CD4-positive, alpha-beta T cell treated with Interferon alpha-2 for 1 hour (primary cell): ENCODE measurements at regions not wholly inside any gene's neighbourhood (a gene's known extent, or its start where the extent isn't known, plus 50 kb on each side); places are given as distances from the start of the nearest gene placed in this dataset.
A peak's percentile ranks its signal among the peaks of the same experiment; 100 is the strongest.
"Not testable (repeated sequence)": the region's sequence is repeated elsewhere in the genome, so short reads cannot be mapped to it uniquely, and the experiment has no call there.

Experiments used
- DNase-seq, 2 donors: peaks; one replicate each; pipeline ENCODE4 v3.0.0-alpha.2; 2020 to 2022

- DNase-seq, result not testable (repeated sequence)
Measured at GRCh38 chr21:38997843-38998175, 185.4 kb downstream of the PSMG1 start.

DNA sequence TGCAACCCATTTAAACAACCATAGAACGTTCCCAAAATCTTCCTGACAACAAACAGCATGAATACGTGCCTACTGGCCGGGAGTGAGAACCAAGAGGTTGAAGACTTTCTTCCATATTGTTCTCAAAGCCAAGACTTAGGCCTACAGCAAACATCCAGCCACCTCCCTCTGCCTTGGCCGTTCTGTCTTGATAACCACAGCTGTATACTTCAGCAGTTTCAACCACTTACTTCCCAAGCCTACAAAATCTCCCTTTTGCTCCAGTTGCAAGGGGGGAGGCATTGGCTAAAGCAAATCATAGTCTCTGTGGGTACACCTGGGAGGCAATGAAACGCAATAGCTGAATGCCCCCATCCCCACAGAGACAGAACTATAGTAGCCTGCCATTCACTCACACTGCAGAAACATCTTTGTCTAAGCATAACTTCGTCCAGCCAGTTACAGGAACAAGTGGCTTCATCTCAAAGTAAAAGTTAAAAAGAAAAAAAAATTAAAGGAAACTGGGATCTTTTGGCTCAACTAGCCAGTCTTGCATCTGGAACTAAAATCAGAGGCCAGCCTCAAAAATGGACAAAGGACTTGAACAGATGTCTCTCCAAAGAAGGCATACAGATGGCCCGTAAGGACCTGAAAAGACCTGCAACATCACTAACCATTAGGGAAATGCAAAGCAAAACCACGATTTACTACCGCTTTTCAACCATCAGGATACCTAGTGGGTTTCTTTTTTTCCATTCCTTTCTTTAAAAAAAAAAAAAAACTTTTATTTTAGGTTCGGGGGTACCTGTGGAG is 186.0 kb downstream of the PSMG1 start:
- DNase-seq, result no peak

GRCh38 chr21:38996355-38996754 is 186.9 kb downstream of the PSMG1 start:
- DNase-seq, result no peak

DNA sequence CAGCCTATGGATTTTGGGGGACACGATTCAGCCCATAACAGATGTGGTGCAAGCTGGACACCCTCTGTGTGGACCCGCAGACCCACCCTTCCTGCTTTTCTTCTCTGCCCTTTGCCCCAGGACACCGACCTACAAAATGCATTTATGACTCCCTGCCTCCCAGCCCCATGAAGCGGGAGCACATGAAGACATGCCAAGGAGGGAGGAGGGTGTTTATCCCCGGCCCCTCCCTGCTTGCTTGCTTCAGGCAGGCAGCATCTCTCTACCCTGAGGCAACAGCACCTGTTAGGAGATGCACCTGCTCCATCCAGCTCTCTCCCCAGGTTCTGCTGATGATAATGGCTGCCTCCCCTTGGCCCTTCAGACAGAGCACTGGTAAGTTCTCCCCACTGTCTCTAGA is 187.5 kb downstream of the PSMG1 start:
- DNase-seq, result no peak

GRCh38 chr21:38995071-38995669 is 188.1 kb downstream of the PSMG1 start:
- DNase-seq, result no peak

DNA sequence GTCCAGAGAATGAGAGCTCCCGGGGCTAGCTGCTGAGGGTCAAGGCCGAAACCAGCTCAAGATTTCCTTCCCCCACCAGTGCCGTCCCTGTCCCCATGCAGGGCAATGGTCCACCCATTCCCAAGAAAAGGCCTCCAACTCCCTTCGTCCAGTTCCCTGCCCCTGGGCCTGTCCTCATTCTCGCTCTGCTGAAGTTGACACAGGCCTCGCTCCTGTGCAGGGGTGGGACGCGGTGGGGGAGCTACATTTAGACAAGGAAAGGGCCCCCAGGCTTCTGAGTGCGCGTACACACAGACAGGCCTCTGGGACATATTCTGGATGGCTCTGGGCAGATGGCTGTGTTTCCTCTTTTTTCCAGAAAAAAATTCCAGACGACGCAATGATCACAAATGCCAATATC is 188.3 kb downstream of the ETS2 start:
- DNase-seq, result no peak

GRCh38 chr21:38993561-38993960 is 187.8 kb downstream of the ETS2 start:
- no peak for DNase-seq

- DNase-seq, result no peak
Measured at GRCh38 chr21:38992737-38993136, 187.0 kb downstream of the ETS2 start.

DNA sequence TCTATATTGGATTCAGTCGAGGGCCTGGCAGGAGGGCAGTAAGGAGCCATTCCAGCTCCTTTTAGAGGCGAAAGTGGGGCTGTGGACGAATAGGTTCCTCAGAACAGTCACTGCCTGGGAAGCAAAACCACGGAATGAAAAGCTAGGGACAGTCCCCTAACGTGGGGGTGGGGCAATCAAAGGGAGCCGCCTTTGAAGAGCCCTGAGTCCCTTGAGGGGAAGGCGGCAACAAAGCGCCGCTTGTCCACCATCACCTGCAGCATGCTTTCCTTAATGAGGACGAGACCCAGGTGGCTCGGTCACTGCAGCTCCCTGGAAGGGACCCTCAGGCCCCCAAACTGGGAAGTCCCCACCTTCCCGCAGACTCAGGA is 184.7 kb downstream of the ETS2 start:
- DNase-seq, result no peak

DNA sequence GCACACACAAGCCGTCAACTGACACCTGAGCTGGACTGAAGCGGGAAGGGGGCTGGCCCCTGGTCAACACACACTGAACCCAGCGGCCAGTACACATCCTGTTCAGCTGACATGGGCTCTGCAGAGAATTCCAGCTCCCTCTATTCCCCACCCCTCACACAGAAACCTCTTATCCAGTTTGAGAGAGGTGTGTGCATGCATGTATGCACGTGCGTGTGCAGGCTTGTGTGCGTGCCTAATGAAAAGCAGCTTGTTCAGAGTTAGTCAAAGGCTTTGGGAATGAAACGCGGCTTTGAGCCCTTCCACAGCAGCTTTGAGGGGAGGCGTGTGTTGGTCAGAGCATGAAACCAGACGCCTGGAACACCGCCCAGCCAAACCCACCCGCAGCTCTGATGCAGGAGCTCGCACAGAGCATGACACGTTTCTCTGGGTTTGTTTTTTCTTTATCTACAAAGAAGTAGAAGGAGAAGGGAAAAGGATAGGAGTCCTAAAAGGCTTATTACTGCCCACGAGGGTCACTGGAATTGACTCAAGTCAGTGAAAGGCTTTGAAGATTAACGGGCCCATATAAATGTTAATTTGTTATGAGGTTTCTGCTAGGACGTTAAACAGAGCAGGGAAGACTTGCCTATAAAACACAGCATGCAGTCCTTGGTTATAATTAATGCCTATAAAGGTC is 184.2 kb downstream of the ETS2 start:
- no peak for DNase-seq

- DNase-seq, result no peak
Measured at GRCh38 chr21:38989379-38989744, 183.6 kb downstream of the ETS2 start.

DNA sequence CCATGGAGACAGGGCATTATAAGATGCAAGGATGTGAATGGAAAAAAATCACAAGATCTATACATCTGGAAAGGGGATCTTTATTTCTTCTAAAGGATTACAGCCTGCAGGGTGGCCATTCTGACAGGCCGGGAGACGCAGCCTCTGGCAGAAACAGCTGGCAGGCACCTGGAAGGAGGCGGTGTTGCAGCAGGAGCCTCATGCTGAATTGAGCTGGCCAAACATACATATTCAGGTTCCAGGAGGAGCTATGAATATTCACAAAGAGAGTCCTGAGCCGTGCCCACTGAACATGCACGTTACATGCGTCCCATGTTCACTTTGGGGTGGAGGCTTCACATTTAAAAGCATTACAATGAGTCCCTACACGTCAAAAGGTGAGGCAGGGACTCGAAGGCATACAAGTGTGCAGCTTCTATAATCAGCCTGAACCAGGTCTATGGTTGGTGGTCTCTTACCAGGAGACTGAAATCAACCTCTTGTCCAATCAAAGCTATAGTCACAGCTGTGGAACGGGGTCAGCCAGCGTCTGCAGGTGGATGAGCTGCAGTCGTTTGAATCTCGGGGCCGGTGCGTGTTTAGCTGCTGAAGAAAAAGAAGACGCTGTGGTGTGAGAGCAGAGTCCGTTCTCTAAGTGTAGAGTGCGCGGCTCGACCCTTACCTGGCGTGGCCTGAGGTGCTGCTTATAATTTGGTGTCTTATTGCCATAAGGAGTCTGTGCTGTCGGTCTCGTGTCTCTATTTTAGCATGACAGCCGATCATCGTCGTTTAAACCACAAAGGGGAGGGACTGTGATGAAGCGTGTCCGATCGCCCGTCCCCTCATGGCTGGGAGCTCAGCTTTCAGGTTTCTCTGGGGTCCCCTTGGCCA is 183.0 kb downstream of the ETS2 start:
- no peak for DNase-seq

DNA sequence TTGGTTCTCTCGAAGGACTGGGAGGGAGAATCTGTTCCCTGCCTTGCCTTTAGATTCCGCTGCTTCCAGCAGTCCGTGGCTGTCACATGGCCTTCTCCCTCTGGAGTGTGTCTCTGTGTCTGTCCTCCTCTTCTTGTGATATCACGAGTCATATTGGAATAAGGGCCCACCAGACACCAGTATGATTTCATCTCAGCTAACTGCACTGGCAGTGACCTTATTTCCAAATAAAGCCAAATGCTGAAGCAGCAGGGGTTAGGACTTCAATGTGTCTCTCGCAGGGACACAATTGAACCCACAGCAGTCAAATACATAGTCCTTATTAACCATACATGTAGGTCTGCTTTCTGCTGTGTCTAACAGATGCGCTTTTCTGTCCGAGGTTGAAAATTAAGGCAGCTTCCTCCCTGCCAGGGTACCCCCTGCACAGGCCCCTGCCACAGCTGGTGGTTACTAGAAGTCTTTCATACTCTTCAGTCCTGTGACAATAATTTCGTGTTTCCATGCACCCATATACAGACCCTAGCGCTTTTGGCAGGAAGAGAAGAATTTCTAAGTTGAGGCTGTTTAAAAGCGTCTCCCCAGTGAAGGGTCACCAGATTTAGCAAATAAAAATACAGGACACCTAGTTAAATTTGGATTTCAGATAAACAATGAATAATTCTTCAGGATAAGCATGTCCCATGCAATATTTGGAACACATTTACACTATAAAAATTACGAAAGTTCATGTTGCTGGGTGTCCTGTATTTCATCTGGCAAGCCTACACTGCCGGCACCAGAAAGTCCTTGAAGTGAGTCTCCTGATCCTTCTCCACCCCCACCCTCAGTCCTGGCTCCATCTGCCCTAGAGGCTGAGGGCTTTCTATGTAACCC is 182.1 kb downstream of the ETS2 start:
- no peak for DNase-seq

DNA sequence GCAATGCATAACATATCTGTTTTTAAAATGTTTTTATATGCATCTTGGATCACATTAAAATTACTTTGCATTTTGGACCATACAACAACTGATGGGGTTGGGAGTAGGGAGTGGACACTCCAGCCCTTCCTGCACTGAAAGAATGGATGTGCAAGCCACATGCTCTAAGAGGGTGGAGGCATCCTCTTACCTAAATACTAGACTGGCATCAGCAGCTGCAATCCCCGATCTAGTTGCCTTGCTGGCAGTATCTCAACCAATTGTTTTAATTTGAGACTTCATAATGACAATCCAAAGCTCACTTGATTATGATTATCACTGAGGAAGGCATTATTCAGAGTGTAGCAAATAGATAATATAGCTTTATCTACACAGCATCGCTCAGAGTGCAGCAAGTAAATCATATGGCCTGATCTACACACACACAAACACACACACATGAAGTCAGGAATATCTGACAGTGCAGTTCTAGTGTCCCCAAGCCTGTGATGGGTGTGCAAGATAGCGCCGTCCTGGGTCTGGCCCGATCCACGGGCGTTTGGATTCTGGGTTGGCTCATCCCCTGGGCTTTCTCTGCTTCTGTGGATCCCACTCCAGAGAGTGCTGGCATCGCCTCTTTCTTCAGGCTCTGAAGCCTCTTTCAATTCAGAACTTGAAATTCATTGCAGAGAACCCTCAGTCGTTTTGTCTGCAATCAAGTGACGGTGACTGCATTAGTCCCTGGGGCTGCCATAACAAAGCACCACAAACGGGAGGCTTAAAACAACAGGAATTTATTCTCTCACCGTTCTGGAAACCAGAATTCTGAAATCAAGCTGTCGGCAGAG is 181.3 kb downstream of the ETS2 start:
- DNase-seq, result no peak

- no peak for DNase-seq
Measured at GRCh38 chr21:38986406-38986805, 180.7 kb downstream of the ETS2 start.

DNA sequence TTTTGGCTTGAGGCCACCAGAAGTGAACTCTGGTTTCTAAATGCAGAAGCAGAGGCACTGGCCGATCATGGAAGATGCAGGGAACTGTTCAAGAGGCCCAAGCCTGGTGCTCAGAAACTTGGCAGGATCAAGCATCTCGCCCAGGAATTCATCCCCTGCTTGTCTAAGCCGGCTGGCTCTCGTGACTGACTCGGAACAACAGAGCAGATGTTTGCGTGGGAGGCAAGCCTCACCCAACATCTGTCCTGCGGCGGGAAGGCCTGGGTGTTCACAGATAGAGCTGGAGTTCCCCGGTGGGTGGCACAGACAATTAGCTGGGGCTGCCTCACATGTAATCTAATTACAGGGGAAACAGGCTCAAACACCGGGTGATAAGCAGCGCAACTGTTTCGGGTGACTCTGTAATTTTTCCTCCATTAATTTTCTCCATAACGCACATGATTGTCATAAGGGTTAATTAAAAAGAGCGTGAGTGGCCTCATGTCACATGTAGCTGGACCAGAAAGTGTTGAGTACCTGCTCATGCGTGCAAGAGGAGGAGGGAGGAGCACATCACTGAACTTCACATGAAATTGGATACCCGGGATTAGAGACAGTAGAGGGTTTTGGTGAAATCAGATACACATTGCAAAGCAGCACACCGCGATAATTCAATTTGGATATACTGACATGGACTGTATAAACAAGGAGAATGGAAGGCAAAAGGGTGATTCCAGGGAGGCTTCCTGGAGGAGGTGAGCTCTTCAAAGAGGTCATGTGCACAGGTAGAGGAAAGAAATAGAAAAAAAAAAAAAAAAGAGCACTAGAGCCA is 180.0 kb downstream of the ETS2 start:
- peak; percentile 13 to 30 for DNase-seq

GRCh38 chr21:38984982-38985567 is 179.3 kb downstream of the ETS2 start:
- DNase-seq, result no peak

DNA sequence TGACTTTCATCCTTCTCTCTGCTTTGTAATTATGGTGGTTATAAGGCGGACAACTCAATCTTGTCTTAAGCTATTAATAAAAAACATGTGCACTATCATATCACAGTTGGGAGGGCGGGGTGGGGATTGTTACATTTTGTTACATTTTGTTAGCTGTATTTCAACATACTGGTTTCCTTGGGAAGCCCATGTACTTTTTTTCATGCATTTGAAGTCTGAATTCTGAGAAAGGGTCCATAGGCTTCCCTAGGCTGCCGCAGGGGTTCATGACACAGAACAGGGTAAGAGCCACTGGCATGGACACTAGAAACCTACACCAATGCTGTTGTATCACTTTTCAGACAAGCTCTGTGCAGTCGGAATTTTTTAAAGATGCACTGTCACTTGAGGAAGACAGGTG is 178.8 kb downstream of the ETS2 start:
- no peak for DNase-seq

DNA sequence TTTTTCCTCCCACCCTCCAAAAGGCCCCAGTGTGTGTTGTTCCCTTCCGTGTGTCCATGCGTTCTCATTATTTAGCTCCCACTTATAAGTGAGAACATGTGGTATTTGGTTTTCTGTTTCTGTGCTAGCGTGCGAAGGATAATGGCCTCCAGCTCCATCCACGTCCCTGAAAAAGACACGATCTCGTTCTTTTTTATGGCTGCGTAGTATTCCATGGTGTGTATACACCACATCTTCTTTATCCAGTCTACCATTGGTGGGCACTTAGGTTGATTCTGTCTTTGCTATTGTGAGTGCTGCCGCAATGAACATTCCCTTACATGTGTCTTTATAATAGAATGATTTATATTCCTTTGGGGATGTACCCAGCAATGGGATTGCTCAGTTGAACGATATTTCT is 177.8 kb downstream of the ETS2 start:
- DNase-seq, result no peak

DNA sequence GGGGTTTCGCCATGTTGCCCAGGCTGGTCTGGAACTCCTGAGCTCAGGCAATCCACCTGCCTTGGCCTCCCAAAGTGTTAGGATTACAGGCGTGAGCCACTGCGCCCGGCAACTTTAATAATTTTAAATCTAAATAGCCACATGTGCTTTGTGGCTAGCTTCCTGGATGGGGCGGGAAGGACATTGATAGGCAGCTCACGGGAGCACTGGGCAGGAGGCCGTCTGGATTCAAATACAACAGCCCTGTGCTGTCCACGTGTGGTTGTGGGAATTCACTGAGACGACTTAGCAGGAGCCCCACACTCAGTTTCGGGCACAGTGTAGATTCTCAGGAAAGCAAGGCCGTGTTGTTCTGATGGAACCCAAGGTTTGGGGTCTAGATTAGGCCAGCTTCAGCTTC is 177.1 kb downstream of the ETS2 start:
- no peak for DNase-seq
